Mesodermal cell (in vitro differentiated cells): ENCODE measurements at regions not wholly inside any gene's neighbourhood (a gene's known extent, or its start where the extent isn't known, plus 50 kb on each side); places are given as distances from the start of the nearest gene placed in this dataset.

ENCODE experiments used
- H3K27ac ChIP-seq: 2 replicates; pipeline ENCODE4 v1.7.0; 2013; ENCODE audit warnings: mild to moderate bottlenecking, low read depth, low read length, moderate library complexity; ENCODE audit not compliant: severe bottlenecking
- H3K36me3 ChIP-seq: 2 replicates; pipeline ENCODE4 v1.7.1; 2013; ENCODE audit warnings: mild to moderate bottlenecking, low read length, moderate library complexity; ENCODE audit not compliant: control insufficient read depth, insufficient read depth
- H3K4me1 ChIP-seq: one replicate; pipeline ENCODE4 v1.7.1; 2013; ENCODE audit warnings: mild to moderate bottlenecking, low read length; ENCODE audit not compliant: insufficient read depth, control insufficient read depth, poor library complexity, severe bottlenecking
- H3K4me3 ChIP-seq: 2 replicates; pipeline ENCODE4 v1.7.0; 2013; ENCODE audit warnings: low read length, control low read depth, mild to moderate bottlenecking; ENCODE audit not compliant: insufficient read depth, poor library complexity, severe bottlenecking; ENCODE audit errors: extremely low read depth
- H3K9me3 ChIP-seq: 2 replicates; pipeline ENCODE4 v1.7.1; 2013; ENCODE audit warnings: mild to moderate bottlenecking, low read length, moderate library complexity; ENCODE audit not compliant: control insufficient read depth
- WGBS, 2 experiments: methylation state at CpG; one replicate each; pipeline ENCODE4 v1.1.5; 2013; ENCODE audit warnings: missing lambda C conversion rate in 2 of 2; ENCODE audit not compliant: insufficient coverage in 2 of 2; 5-methylcytosine and 5-hydroxymethylcytosine counted together

GRCh38 chr7:153515359-153515758 lies 536.8 kb upstream of the DPP6 start:
- no peak overlapping the region for H3K4me3 ChIP-seq
- 86% methylated on average over 1 of the region's 4 CpGs; no CpG with 5 or more reads in 1 of the 2 experiments for WGBS, 2 experiments
- H3K4me1 ChIP-seq, result no peaks in the 10 kb centered on the region
- H3K9me3 ChIP-seq, result peaks cover 61% of the 10 kb centered on the region
- no peaks in the 10 kb centered on the region for H3K36me3 ChIP-seq
- H3K27ac ChIP-seq, result no peak overlapping the region

GRCh38 chr7:153518201-153518984 lies 533.8 kb upstream of the DPP6 start:
- Histone ChIP-seq H3K9me3 (peaks cover 69% of the 10 kb centered on the region), H3K36me3 (no peaks in the 10 kb centered on the region), H3K27ac (no peak overlapping the region), H3K4me3 (no peak overlapping the region), H3K4me1 (no peaks in the 10 kb centered on the region)
- WGBS, 2 experiments, result 51 to 92% methylated on average over 2 to 3 of the region's 6 CpGs

- no peak overlapping the region for H3K4me3 ChIP-seq
- H3K4me1 ChIP-seq, result no peaks in the 10 kb centered on the region
- peaks cover 67% of the 10 kb centered on the region for H3K9me3 ChIP-seq
- WGBS, 2 experiments, result 57 to 91% methylated on average over 1 to 5 of the region's 5 CpGs
- no peaks in the 10 kb centered on the region for H3K36me3 ChIP-seq
- H3K27ac ChIP-seq, result no peak overlapping the region
These were observed 530.8 kb upstream of the DPP6 start for GRCh38 chr7:153521370-153521769.

- peaks cover 68% of the 10 kb centered on the region for H3K9me3 ChIP-seq
- 76 to 89% methylated on average over 3 of the region's 5 CpGs for WGBS, 2 experiments
- H3K27ac ChIP-seq, result no peak overlapping the region
- H3K4me1 ChIP-seq, result no peaks in the 10 kb centered on the region
- no peak overlapping the region for H3K4me3 ChIP-seq
- no peaks in the 10 kb centered on the region for H3K36me3 ChIP-seq
These were observed 529.9 kb upstream of the DPP6 start for GRCh38 chr7:153522261-153522660.

- Histone ChIP-seq H3K4me3 (no peak overlapping the region), H3K27ac (no peak overlapping the region), H3K36me3 (no peaks in the 10 kb centered on the region), H3K4me1 (no peaks in the 10 kb centered on the region), H3K9me3 (peaks cover 71% of the 10 kb centered on the region)
- WGBS, 2 experiments, result 77 to 84% methylated on average over 15 to 16 of the region's 16 CpGs
These were observed 528.7 kb upstream of the DPP6 start for GRCh38 chr7:153523320-153524015.

- 42 to 73% methylated on average over 3 to 4 of the region's 9 CpGs for WGBS, 2 experiments
- H3K36me3 ChIP-seq, result no peaks in the 10 kb centered on the region
- H3K4me1 ChIP-seq, result no peaks in the 10 kb centered on the region
- H3K9me3 ChIP-seq, result peaks cover 71% of the 10 kb centered on the region
- no peak overlapping the region for H3K4me3 ChIP-seq
- no peak overlapping the region for H3K27ac ChIP-seq
These were observed 528.1 kb upstream of the DPP6 start for GRCh38 chr7:153524070-153524601.

- H3K36me3 ChIP-seq, result no peaks in the 10 kb centered on the region
- no peaks in the 10 kb centered on the region for H3K4me1 ChIP-seq
- no peak overlapping the region for H3K27ac ChIP-seq
- WGBS, 2 experiments, result 60 to 74% methylated on average over 7 of the region's 7 CpGs
- peaks cover 59% of the 10 kb centered on the region for H3K9me3 ChIP-seq
- H3K4me3 ChIP-seq, result no peak overlapping the region
These were observed 523.1 kb upstream of the DPP6 start for GRCh38 chr7:153529100-153529499.

GRCh38 chr7:153529651-153530165 lies 522.5 kb upstream of the DPP6 start:
- H3K27ac ChIP-seq, result no peak overlapping the region
- no peaks in the 10 kb centered on the region for H3K36me3 ChIP-seq
- 76 to 84% methylated on average over 9 to 12 of the region's 12 CpGs for WGBS, 2 experiments
- H3K4me3 ChIP-seq, result no peak overlapping the region
- H3K9me3 ChIP-seq, result peaks cover 59% of the 10 kb centered on the region
- no peaks in the 10 kb centered on the region for H3K4me1 ChIP-seq

- H3K4me3 ChIP-seq, result no peak overlapping the region
- no peaks in the 10 kb centered on the region for H3K4me1 ChIP-seq
- 83 to 84% methylated on average over 8 of the region's 9 CpGs for whole genome bisulfite sequencing, 2 experiments
- H3K36me3 ChIP-seq, result no peaks in the 10 kb centered on the region
- H3K27ac ChIP-seq, result no peak overlapping the region
- peaks cover 55% of the 10 kb centered on the region for H3K9me3 ChIP-seq
These were observed 521.8 kb upstream of the DPP6 start for GRCh38 chr7:153530441-153530840.

GRCh38 chr7:153532326-153532725 lies 519.9 kb upstream of the DPP6 start:
- Histone ChIP-seq H3K36me3 (no peaks in the 10 kb centered on the region), H3K4me1 (no peaks in the 10 kb centered on the region), H3K4me3 (no peak overlapping the region), H3K27ac (no peak overlapping the region), H3K9me3 (peaks cover 60% of the 10 kb centered on the region)
- 80 to 100% methylated on average over 1 of the region's 2 CpGs for WGBS, 2 experiments
